Thyroid gland (tissue), 4 donors: ENCODE measurements at regions not wholly inside any gene's neighbourhood (a gene's known extent, or its start where the extent isn't known, plus 50 kb on each side); places are given as distances from the start of the nearest gene placed in this dataset.

Source experiments
- DNase-seq, 2 donors: peaks; one replicate each; pipeline ENCODE4 v3.0.0-alpha.2; 2019
- H3K27ac ChIP-seq, 3 donors: fragments of 200-600 bp; sonication (generic); 1 replicate in 2 of 3; 2 replicates in 1 of 3; pipeline ENCODE4 v1.5.1; 2016 to 2019; ENCODE audit warnings: mild to moderate bottlenecking in 1 of 3, moderate library complexity in 1 of 3
- H3K27me3 ChIP-seq: fragments of 200-600 bp; sonication (generic); one replicate; pipeline ENCODE4 v1.5.1; 2019
- H3K36me3 ChIP-seq, 2 donors: fragments of 200-600 bp; sonication (generic); one replicate each; pipeline ENCODE4 v1.5.1; 2016 to 2019
- H3K4me1 ChIP-seq, 2 donors: fragments of 200-600 bp; sonication (generic); one replicate each; pipeline ENCODE4 v1.5.1; 2017 to 2019
- H3K4me3 ChIP-seq, 3 donors: fragments of 200-600 bp; sonication (generic); replicated peaks in 1 of 3; 1 replicate in 2 of 3; 2 replicates in 1 of 3; pipeline ENCODE4 v1.5.1; 2016; ENCODE audit warnings: mild to moderate bottlenecking in 1 of 3
- H3K9me3 ChIP-seq: fragments of 200-600 bp; sonication (generic); one replicate; pipeline ENCODE4 v1.5.1; 2017
- POLR2A ChIP-seq, 2 donors: fragments of 450-650 bp; IDR thresholded peaks; one replicate each; pipeline ENCODE4 v1.6.1; 2017; ENCODE audit warnings: antibody characterized with exemption in 2 of 2, mild to moderate bottlenecking in 2 of 2, moderate library complexity in 1 of 2
- WGBS, 2 donors: methylation state at CpG; one replicate each; pipeline ENCODE4 v1.1.5; 2017; 5-methylcytosine and 5-hydroxymethylcytosine counted together
- intact Hi-C: fragments of 100-400 bp; cut with DNase I; formaldehyde crosslinking; loops from one replicate; pipeline ENCODE4 v1.15.1; 2023
- TF ChIP-seq, protein P1 (sequence below), 6 experiments: fragments of 200-600 bp in 3 of 6; fragments of 450-650 bp in 3 of 6; sonication (generic) in 3 of 6; IDR thresholded peaks; one replicate each; pipeline ENCODE4 v1.5.1; 2016 to 2019; ENCODE audit warnings: antibody characterized with exemption in 6 of 6, mild to moderate bottlenecking in 2 of 6, inconsistent platforms in 1 of 6, moderate library complexity in 1 of 6

GRCh38 chr18:67260841-67261240 lies 255.7 kb downstream of the DSEL start:
- TF ChIP-seq, protein P1, sequence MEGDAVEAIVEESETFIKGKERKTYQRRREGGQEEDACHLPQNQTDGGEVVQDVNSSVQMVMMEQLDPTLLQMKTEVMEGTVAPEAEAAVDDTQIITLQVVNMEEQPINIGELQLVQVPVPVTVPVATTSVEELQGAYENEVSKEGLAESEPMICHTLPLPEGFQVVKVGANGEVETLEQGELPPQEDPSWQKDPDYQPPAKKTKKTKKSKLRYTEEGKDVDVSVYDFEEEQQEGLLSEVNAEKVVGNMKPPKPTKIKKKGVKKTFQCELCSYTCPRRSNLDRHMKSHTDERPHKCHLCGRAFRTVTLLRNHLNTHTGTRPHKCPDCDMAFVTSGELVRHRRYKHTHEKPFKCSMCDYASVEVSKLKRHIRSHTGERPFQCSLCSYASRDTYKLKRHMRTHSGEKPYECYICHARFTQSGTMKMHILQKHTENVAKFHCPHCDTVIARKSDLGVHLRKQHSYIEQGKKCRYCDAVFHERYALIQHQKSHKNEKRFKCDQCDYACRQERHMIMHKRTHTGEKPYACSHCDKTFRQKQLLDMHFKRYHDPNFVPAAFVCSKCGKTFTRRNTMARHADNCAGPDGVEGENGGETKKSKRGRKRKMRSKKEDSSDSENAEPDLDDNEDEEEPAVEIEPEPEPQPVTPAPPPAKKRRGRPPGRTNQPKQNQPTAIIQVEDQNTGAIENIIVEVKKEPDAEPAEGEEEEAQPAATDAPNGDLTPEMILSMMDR (IDR thresholded peaks at IDR 0.05) = no peak
- intact Hi-C loops = no loop called here

DNA sequence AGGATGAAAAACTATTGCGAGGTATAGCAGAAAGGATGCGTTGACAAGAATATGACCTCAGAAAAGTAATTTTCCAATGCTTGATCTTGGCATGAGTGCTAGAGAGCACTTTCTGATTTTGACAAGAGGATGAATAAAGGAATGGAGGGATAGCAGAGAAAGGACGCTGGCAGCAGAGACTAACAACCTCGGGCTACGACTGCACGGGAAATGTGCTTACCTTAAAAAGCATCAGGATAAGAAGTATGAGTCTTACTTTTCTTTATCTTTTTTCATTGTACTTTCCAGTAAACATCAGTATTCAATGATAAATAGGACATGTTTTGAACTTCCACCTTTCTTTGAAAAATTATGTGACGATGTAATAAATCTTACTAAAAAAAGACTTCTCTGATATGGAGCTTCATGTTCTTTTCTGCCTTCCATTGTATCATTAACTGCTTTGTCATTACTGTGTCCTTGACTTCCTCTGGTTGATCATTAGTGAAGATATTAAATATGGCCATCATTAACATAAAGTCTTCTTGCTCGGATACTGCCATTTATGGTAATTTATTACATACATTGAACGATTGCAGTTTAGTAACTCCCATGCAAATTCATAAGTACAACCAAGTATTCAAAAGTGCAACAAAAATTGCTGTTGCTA lies 265.6 kb downstream of the DSEL start:
- intact Hi-C loops = no loop called here
- Histone ChIP-seq H3K27ac (no peak overlapping the region), H3K4me3 (no peak overlapping the region), H3K27me3 (no peaks in the 10 kb centered on the region), H3K4me1 (no peaks in the 10 kb centered on the region), H3K9me3 (no peaks in the 10 kb centered on the region), H3K36me3 (no peaks in the 10 kb centered on the region)
- whole genome bisulfite sequencing, 2 donors = 87 to 94% methylated on average over 9 of the region's 9 CpGs
- no peak for DNase-seq
- TF ChIP-seq, protein P1 (IDR thresholded peaks at IDR 0.05) = no peak
- no peak for TF ChIP-seq POLR2A (IDR thresholded peaks at IDR 0.05)

More at GRCh38 chr18:67260841-67261240, 255.7 kb downstream of the DSEL start:
- 78 to 85% methylated on average over 5 of the region's 5 CpGs for WGBS, 2 donors
- DNase-seq = no peak
- Histone ChIP-seq H3K27ac (no peak overlapping the region), H3K36me3 (no peaks in the 10 kb centered on the region), H3K4me3 (no peak overlapping the region), H3K4me1 (no peaks in the 10 kb centered on the region), H3K9me3 (no peaks in the 10 kb centered on the region), H3K27me3 (no peaks in the 10 kb centered on the region)

DNA sequence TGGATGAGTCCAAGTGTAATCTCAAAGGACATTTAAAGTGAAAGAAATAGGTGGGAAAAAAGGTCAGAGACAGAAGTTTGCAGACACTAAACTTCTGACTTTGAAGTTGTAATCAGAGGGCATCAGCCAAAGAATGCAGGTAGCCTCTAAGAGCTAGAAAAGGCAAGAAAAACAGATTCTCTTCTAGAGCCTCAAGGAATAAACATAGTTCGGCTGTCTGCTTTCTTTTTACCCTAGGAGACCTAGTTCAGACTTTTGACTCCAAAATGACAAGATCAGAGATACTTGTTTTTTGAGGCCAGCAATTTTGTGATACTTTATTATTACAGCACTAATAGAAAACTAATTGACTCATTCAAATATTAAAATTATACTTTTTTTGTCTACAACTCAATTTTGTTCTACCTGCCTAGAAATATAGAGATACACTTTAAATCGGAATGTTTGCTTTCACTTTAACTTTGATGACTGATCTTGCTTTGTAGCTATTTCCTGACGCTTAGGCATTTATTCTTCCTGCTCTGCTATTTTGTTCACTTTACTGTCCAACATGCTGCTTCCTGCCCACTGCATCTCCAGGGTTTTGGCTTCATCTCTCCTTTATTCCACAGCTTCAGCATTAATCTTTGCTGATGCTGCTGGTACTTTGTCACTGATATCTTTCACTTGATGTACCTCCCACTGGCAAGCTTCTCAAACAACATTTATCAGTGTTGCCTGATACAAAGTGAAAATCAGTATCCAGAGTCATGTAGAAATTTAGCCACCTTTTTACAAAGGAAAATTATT lies 272.5 kb downstream of the DSEL start:
- TF ChIP-seq, protein P1 (IDR thresholded peaks at IDR 0.05) = no peak
- no peak for TF ChIP-seq POLR2A (IDR thresholded peaks at IDR 0.05)
- no peak overlapping the region for H3K27ac ChIP-seq
- 30 to 42% methylated on average over 3 of the region's 3 CpGs for WGBS, 2 donors
- no peak overlapping the region for H3K4me3 ChIP-seq
- no peak for DNase-seq
- H3K9me3 ChIP-seq = no peaks in the 10 kb centered on the region
- intact Hi-C loops = no loop called here
- H3K4me1 ChIP-seq = no peaks in the 10 kb centered on the region
- H3K36me3 ChIP-seq = no peaks in the 10 kb centered on the region
- no peaks in the 10 kb centered on the region for H3K27me3 ChIP-seq

DNA sequence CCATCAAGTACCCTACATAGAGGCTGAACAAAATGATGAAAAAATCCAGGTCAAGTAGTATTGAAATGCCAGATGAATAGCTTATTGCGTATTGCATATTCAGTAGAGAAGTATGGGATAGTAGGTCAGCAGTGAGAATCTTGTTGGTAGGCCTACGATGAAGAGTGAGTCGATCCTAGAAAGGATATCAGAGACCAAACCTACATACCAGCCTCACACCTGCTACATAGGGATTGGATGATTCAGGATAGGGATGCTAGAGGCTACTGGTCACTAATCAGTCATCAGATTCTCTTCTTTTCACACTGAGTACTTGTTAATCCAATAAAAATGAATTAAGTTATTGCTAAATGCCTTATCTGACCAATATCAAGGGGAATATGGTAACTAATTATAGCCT lies 274.5 kb downstream of the DSEL start:
- intact Hi-C loops = no loop called here
- H3K36me3 ChIP-seq = no peaks in the 10 kb centered on the region
- TF ChIP-seq, protein P1 (IDR thresholded peaks at IDR 0.05) = no peak
- TF ChIP-seq POLR2A (IDR thresholded peaks at IDR 0.05) = no peak
- 91 to 94% methylated on average over 3 of the region's 3 CpGs for WGBS, 2 donors
- H3K4me1 ChIP-seq = no peaks in the 10 kb centered on the region
- H3K27me3 ChIP-seq = no peaks in the 10 kb centered on the region
- H3K9me3 ChIP-seq = no peaks in the 10 kb centered on the region
- no peak overlapping the region for H3K4me3 ChIP-seq
- no peak for DNase-seq
- H3K27ac ChIP-seq = no peak overlapping the region

GRCh38 chr18:67241299-67241698 lies 275.2 kb downstream of the DSEL start:
- H3K27ac ChIP-seq = no peak overlapping the region
- 73 to 91% methylated on average over 1 of the region's 1 CpG for WGBS, 2 donors

More at GRCh38 chr18:67241299-67241698, 275.2 kb downstream of the DSEL start:
- Histone ChIP-seq H3K36me3 (no peaks in the 10 kb centered on the region), H3K27me3 (no peaks in the 10 kb centered on the region), H3K4me3 (no peak overlapping the region), H3K4me1 (no peaks in the 10 kb centered on the region), H3K9me3 (no peaks in the 10 kb centered on the region)
- TF ChIP-seq POLR2A (IDR thresholded peaks at IDR 0.05) = no peak
- TF ChIP-seq, protein P1 (IDR thresholded peaks at IDR 0.05) = no peak
- intact Hi-C loops = no loop called here
- no peak for DNase-seq
